NCI-H345 treated with DMSO at 0.1 percent for 48 hours (cell line): ENCODE measurements at regions not wholly inside any gene's neighbourhood (a gene's known extent, or its start where the extent isn't known, plus 50 kb on each side); places are given as distances from the start of the nearest gene placed in this dataset.

Source experiments
- DNase-seq: peaks from one replicate; lab custom pipeline; 2025; ENCODE audit not compliant: unreplicated experiment; lab: John Stamatoyannopoulos, UW

- DNase-seq = no peak
Observed at GRCh38 chr10:130655313-130656186, 519.4 kb downstream of the GLRX3 start.

- DNase-seq = no peak
Observed at GRCh38 chr10:130656187-130656575, 520.0 kb downstream of the GLRX3 start.

GRCh38 chr10:130656582-130657133, 520.5 kb downstream of the GLRX3 start:
- DNase-seq = no peak

DNA sequence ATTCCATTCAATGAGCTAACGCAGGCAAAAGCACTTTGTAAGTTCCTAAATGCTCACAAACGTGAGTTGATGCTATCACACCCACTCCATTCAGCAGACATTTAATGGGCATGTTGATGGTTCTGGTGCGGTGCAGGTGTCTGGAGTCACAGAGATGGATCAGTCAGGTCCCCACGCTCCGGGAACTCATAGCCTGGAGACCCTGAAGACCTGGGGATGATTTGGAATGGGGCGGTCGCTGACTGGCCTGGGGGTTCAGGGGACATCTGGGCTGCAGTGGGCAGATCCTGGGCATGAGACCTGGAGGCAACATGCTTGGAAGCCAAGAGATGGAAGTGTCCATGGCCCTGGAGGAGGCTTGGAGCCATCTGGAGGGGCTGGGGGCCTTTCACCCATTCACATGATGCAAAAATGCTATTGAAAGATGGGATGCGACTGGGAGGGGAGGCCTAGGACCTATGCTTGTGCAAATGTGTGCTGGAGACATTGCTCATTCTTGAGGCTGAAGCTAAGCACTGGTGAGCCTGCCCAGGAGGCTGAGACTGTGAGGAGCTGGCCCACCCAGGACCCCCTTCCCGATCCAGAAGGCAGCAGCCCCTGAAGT, 522.6 kb downstream of the GLRX3 start:
- DNase-seq = no peak

DNA sequence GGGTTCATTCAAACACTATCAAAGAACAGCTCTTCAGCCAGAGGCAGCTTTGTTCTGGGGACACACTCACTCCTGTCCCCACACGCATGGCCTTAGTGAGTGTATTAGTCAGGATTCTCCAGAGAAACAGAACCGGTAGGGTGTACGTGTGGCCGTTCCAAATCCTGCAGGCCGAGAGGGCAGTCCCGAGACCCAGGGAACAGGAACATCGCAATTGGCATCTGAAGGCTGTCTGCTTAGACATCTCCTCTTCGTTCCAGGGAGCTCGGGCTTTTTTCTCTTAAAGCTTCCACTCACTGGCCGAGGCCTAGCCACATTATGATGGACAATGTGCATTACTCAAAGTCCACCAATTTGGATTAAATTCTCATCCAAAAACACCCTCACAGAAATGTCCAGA, 523.3 kb downstream of the GLRX3 start:
- no peak for DNase-seq

- no peak for DNase-seq
Observed at GRCh38 chr10:130660266-130660665, 524.1 kb downstream of the GLRX3 start.

GRCh38 chr10:130661419-130661818, 525.2 kb downstream of the GLRX3 start:
- DNase-seq = no peak

DNA sequence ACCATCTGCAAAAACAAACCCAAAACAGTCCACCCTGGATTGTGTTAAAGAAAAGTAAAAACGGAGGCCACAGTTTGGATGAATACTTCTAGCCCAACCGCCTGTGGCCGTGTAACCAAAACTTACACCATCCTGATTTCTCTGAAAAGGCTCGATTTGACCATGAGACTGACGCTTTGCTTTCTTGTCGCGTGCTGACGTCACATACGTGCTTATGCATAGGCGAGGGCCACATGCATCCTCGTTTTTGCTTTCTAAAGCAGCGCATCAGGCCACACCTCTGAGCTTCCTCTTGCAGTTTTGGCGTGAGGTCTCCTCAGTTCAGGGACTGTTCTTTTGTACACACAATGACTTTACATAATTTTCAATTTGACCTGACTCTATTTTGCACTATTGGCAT, 526.6 kb downstream of the GLRX3 start:
- no peak for DNase-seq

GRCh38 chr10:130664526-130664925, 528.3 kb downstream of the GLRX3 start:
- DNase-seq = no peak

DNA sequence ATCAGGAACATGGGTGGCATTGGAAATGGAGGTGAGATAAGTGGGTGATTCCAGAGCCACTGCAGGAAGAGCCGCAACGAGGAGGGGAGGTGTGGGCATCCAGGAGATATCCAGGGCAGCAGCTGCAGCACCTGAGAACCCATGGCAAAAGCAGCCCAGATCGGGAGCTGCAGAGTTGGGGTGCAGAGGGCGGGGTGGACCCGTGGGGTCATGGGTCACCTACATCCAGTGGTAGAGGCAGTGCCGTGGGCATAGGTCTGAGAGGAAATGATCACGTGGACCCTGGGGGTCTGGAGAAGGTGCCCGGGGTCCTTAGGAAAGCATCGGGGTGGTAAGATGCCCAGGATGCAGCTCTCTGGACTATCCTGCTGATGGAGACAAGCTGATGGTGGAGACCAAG, 530.0 kb downstream of the GLRX3 start:
- DNase-seq = no peak

DNA sequence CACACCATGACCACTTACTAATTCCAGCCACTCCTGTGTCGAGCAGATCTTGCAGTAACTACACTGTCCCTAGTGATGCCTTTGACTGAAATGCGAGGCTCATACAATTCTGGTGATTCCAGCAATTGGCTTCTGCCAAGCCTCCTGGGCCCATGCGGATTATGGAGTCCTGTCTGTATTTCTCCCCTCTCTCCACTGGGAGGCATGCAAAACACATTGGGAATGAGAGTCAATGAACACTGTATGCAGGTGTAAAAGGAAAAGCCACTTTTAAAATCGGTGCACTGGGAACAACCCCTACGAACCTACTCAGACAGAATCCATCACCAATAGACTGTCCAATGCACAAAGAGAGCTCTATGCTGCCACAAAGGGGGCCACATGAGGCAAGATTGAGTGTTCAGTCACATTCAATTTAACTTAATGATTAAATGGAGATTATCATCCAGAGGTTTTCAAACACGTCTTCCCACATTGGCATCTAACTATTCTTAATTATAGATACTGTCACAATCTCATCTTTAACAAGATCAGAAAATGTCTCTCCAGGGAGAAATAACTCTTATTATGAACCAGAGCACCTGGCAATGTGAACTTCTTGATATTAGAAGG, 550.6 kb downstream of the GLRX3 start:
- DNase-seq = peak; percentile 0

- no peak for DNase-seq
Observed at GRCh38 chr10:130687566-130687965, 551.4 kb downstream of the GLRX3 start.

DNA sequence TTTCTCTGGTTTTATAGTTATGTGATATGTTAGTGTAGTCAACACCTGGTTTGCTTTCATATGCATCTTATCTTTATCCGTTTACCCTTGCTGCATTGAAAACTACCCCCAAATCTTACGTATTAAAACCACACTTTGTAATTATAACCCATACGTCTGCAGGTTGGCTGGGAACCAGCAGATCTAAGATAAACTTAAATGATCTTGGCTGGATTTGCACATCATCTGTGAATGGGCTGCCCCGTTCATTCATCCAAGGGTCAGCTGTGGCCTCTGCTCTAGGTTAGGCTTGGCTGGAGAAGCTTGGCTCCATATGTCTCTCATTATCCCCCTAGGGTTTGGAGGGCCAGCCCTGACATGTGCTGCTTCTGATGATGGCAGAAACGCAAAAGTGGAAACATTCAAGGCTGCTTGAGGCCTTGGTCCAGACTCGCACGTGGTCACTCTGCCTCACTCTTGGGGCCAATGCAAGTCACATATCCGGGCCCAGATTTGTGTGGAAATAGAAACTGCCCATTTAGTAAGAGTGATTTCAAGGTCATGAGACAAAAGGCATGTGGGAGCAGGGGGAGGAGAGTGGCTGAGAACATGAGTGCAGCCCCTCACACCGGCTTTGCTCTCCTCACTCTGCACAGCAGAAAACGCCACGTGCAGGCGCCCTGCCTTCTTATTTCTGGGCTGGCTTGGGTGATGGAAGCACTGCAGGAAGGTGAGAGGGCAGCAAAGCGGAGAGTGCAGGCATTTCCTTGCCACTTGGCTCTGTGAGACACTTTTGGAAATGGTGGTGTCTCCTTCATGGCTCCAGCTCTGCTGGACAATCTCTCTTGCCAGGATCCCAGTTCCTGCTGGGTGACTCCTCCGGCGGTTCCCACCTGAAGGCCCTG, 553.8 kb downstream of the GLRX3 start:
- DNase-seq = no peak

DNA sequence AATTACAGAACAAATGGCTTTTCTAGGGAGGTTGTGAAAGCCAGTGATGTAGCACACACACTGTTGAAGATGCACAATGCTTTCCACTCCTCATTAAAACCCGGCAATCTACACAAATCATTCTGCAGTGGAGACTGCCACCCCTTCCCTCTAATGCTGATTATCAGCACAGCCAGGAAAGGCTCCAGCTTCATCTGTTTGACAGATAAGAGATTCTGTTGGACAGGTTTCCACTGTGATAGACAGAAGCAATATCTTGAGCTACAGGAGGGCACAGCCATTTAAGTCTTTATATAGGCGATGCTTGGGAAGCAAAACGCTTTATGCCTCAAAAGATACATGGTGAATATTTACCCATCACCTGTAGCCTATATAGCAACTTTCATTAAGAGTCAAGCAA, 555.6 kb downstream of the GLRX3 start:
- no peak for DNase-seq

GRCh38 chr10:130696870-130697269, 560.7 kb downstream of the GLRX3 start:
- no peak for DNase-seq

GRCh38 chr10:130707389-130707979, 571.3 kb downstream of the GLRX3 start:
- no peak for DNase-seq

- no peak for DNase-seq
Observed at GRCh38 chr10:130708465-130709070, 572.4 kb downstream of the GLRX3 start.

DNA sequence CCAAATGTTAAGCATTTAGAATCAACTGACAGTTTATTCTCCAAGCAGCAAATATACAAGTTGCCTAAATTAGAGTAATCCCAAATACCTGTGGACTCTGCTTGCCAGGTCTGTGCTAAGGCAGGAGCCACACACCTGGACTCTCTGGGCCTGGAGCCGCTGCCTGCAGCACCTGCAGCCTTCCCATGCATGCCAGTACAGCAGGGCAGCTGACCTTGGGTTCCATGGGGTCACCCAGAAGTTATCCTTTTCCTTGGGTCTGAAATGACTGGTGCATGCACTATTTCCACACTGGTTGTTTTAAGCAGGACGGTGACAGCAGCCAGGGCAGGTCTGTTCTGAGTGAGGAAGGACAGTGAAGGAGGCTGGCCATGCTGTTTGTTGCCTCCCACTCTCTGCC, 573.2 kb downstream of the GLRX3 start:
- no peak for DNase-seq

- no peak for DNase-seq
Observed at GRCh38 chr10:130711072-130711471, 574.9 kb downstream of the GLRX3 start.

DNA sequence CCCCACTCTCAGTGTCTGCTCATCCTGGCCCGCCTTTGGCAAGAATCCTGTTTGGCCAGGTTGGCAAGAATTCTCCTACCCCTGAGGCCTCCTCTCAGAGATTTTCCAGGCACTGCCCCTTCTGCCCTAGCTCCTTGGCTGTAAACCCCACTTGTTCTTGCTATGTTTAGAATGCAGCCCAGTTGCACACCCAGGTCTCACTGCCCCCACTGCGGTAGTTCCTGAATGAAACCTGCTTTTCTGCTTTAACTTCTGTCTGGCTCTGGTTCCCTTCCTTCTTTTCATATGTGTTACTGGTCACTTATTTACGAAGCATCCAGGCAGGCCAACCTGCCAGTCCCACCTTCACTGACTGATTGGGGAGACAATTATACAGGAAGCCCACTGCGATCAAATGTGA, 576.9 kb downstream of the GLRX3 start:
- DNase-seq = no peak
